Ovary (tissue), 3 donors: ENCODE measurements at regions not wholly inside any gene's neighbourhood (a gene's known extent, or its start where the extent isn't known, plus 50 kb on each side); places are given as distances from the start of the nearest gene placed in this dataset.

Source experiments
- EP300 ChIP-seq: sonication (generic); formaldehyde crosslinking; IDR thresholded peaks from one replicate; pipeline ENCODE4 v1.6.1; 2017; ENCODE audit warnings: antibody characterized with exemption
- TF ChIP-seq, protein P1 (sequence below), 3 donors: fragments of 450-650 bp in 2 of 3; fragments of 200-600 bp in 1 of 3; IDR thresholded peaks; one replicate each; pipeline versions ENCODE4 v1.5.1 to v1.8.0; 2016 to 2022; ENCODE audit warnings: antibody characterized with exemption in 3 of 3, mild to moderate bottlenecking in 1 of 3
- donor health status: DM: no; HTN: no; CAD: no.

DNA sequence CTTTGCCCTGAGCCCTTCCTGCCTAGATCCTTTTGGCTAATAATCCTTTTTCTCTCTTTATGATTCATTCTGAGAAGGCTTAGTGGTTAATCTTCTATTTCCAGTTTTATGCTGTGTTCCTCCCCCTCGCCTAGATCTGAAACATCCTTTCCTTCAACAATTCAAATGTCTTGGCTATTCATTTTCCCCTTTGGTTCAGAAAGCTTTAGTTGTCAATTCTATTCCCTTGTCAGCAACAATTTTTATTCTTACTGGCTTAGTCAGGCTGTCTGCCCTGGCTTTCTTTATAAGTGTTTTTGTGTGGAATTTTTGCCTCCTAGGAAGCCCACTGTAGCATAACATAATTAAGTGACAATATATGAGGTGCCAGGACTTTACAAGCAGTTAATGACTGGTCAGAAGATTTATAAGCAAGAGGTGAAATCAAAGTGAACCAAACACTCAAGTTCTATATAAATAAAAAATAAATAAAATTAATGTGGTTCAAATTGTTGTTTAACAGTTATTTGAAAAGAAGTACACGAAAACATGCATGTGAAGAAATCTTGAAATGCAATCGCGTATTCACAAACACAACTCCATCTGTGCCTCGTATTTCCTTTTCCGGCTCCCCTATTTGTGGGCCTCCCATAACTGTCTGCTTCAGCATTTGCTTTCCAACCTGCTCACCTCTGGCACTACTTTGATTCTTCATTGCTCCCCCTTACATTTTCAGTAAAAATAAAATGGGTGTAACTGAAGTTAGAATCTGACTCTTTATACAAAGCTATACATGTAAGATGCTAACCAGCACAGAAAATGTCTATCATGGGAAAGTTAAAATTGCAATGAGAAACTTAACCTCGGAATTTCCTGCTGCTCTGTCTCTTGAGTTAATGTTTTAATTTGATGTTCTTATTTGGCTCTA, 235.4 kb downstream of the SPRY1 start:
- no peak for TF ChIP-seq EP300
- TF ChIP-seq, protein P1, sequence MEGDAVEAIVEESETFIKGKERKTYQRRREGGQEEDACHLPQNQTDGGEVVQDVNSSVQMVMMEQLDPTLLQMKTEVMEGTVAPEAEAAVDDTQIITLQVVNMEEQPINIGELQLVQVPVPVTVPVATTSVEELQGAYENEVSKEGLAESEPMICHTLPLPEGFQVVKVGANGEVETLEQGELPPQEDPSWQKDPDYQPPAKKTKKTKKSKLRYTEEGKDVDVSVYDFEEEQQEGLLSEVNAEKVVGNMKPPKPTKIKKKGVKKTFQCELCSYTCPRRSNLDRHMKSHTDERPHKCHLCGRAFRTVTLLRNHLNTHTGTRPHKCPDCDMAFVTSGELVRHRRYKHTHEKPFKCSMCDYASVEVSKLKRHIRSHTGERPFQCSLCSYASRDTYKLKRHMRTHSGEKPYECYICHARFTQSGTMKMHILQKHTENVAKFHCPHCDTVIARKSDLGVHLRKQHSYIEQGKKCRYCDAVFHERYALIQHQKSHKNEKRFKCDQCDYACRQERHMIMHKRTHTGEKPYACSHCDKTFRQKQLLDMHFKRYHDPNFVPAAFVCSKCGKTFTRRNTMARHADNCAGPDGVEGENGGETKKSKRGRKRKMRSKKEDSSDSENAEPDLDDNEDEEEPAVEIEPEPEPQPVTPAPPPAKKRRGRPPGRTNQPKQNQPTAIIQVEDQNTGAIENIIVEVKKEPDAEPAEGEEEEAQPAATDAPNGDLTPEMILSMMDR (IDR thresholded peaks at IDR 0.05), result no peak
